ENCODE measurements at regions not wholly inside any gene's neighbourhood (a gene's known extent, or its start where the extent isn't known, plus 50 kb on each side); places are given as distances from the start of the nearest gene placed in this dataset.

- TF ChIP-seq POLR2A (IDR thresholded peaks at IDR 0.05; ENCODE audit: borderline replicate concordance, extremely low read depth, insufficient read depth, insufficient read length), result no peak
- TF ChIP-seq ZBTB33 (IDR thresholded peaks at IDR 0.05; ENCODE audit: extremely low read depth, insufficient replicate concordance, low read length), result no peak
- no peak for TF ChIP-seq EZH2 (IDR thresholded peaks at IDR 0.05)
- no peak for TF ChIP-seq ZNF274 (IDR thresholded peaks at IDR 0.05; ENCODE audit: low read depth, low read length)
- TF ChIP-seq, protein P1, sequence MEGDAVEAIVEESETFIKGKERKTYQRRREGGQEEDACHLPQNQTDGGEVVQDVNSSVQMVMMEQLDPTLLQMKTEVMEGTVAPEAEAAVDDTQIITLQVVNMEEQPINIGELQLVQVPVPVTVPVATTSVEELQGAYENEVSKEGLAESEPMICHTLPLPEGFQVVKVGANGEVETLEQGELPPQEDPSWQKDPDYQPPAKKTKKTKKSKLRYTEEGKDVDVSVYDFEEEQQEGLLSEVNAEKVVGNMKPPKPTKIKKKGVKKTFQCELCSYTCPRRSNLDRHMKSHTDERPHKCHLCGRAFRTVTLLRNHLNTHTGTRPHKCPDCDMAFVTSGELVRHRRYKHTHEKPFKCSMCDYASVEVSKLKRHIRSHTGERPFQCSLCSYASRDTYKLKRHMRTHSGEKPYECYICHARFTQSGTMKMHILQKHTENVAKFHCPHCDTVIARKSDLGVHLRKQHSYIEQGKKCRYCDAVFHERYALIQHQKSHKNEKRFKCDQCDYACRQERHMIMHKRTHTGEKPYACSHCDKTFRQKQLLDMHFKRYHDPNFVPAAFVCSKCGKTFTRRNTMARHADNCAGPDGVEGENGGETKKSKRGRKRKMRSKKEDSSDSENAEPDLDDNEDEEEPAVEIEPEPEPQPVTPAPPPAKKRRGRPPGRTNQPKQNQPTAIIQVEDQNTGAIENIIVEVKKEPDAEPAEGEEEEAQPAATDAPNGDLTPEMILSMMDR (IDR thresholded peaks at IDR 0.05 in 2 of 3, conservative IDR thresholded peaks at IDR 0.05 in 1 of 3; ENCODE audit: borderline replicate concordance in 1 of 3, insufficient read depth in 1 of 3, low read depth in 2 of 3, low read length in 2 of 3), result no peak
- TF ChIP-seq SIN3A (IDR thresholded peaks at IDR 0.05; ENCODE audit: low read depth), result no peak
- TF ChIP-seq REST (IDR thresholded peaks at IDR 0.05; ENCODE audit: low read depth), result no peak
- TF ChIP-seq, protein P2, sequence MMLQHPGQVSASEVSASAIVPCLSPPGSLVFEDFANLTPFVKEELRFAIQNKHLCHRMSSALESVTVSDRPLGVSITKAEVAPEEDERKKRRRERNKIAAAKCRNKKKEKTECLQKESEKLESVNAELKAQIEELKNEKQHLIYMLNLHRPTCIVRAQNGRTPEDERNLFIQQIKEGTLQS (IDR thresholded peaks at IDR 0.05), result no peak
- no peak for TF ChIP-seq YY1 (IDR thresholded peaks at IDR 0.05; ENCODE audit: extremely low read depth, insufficient replicate concordance, low read depth, low read length)
Observed at GRCh38 chr13:106748785-106749184, 180.8 kb upstream of the ARGLU1 start.
